NT2/D1 (cell line): ENCODE measurements at regions not wholly inside any gene's neighbourhood (a gene's known extent, or its start where the extent isn't known, plus 50 kb on each side); places are given as distances from the start of the nearest gene placed in this dataset.

ENCODE experiments used
- DNase-seq: peaks from one replicate; pipeline ENCODE4 v3.0.0-alpha.2; 2011; ENCODE audit warnings: low read depth, low spot score
- H3K27me3 ChIP-seq: 2 replicates; pipeline ENCODE4 v1.6.0; 2011; ENCODE audit warnings: mild to moderate bottlenecking; ENCODE audit not compliant: insufficient read length, insufficient read depth
- H3K36me3 ChIP-seq: 2 replicates; pipeline ENCODE4 v1.6.1; 2011; ENCODE audit warnings: mild to moderate bottlenecking, low read length, mixed read lengths; ENCODE audit not compliant: insufficient read depth, insufficient read length
- H3K4me1 ChIP-seq: 2 replicates; pipeline ENCODE4 v1.5.1; 2011; ENCODE audit not compliant: insufficient read depth, insufficient read length
- H3K4me3 ChIP-seq: 2 replicates; pipeline ENCODE4 v1.5.1; 2011; ENCODE audit warnings: low read depth; ENCODE audit not compliant: insufficient read length
- H3K9ac ChIP-seq: 2 replicates; pipeline ENCODE4 v1.6.0; 2011; ENCODE audit warnings: low read depth; ENCODE audit not compliant: insufficient read length
- H3K9me3 ChIP-seq: 2 replicates; pipeline ENCODE4 v1.5.1; 2011; ENCODE audit warnings: mild to moderate bottlenecking, low read length; ENCODE audit not compliant: insufficient read depth
- SUZ12 ChIP-seq: IDR thresholded peaks from 2 replicates; pipeline ENCODE4 v1.6.1; 2011; ENCODE audit not compliant: insufficient read length, insufficient read depth; ENCODE audit errors: extremely low read depth
- YY1 ChIP-seq: IDR thresholded peaks from 2 replicates; pipeline ENCODE4 v1.6.1; 2011; ENCODE audit not compliant: insufficient read length, insufficient read depth
- ZNF274 ChIP-seq: IDR thresholded peaks from 2 replicates; pipeline ENCODE4 v1.6.1; 2011; ENCODE audit warnings: mild to moderate bottlenecking, low read depth, low read length

- Histone ChIP-seq H3K36me3 (no peaks in the 10 kb centered on the region), H3K27me3 (no peaks in the 10 kb centered on the region), H3K9me3 (no peaks in the 10 kb centered on the region), H3K4me1 (no peaks in the 10 kb centered on the region), H3K9ac (no peak overlapping the region), H3K4me3 (no peak overlapping the region)
- no peak for DNase-seq
- TF ChIP-seq YY1 (no peak), SUZ12 (no peak), ZNF274 (no peak)
Observed at GRCh38 chr6:24004659-24005058, 121.4 kb upstream of the NRSN1 start.

GRCh38 chr6:24006254-24006653 is 119.8 kb upstream of the NRSN1 start:
- Histone ChIP-seq H3K4me3 (no peak overlapping the region), H3K27me3 (no peaks in the 10 kb centered on the region), H3K4me1 (no peaks in the 10 kb centered on the region), H3K9ac (no peak overlapping the region), H3K9me3 (no peaks in the 10 kb centered on the region), H3K36me3 (no peaks in the 10 kb centered on the region)
- no peak for TF ChIP-seq SUZ12
- no peak for TF ChIP-seq ZNF274
- no peak for DNase-seq

- TF ChIP-seq YY1 = no peak
- no peak for TF ChIP-seq ZNF274
- TF ChIP-seq SUZ12 = no peak
- DNase-seq = no peak
Observed at GRCh38 chr6:24009319-24009718, 116.7 kb upstream of the NRSN1 start.

DNA sequence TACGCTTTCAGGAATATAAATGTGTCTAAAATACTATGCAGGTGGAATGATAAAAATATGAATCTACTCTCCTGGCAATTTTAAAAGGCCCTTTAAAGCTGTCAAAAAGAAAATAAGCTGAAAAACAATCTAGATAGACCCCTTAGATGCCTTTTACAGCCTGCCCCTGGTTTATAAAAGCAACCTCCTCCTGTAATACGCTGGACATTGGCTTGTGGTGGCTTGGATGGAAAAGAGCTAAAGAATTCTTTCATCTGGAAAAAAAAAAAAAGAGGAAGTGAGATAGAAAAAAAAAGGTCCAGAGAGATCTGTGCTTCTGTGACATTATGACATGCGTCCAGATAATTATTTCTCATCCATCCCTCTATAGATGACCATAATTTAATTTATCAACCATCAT is 115.9 kb upstream of the NRSN1 start:
- Histone ChIP-seq H3K4me1 (no peaks in the 10 kb centered on the region), H3K9ac (no peak overlapping the region), H3K27me3 (no peaks in the 10 kb centered on the region), H3K4me3 (no peak overlapping the region), H3K9me3 (no peaks in the 10 kb centered on the region), H3K36me3 (no peaks in the 10 kb centered on the region)
- no peak for DNase-seq
- TF ChIP-seq YY1 (no peak), ZNF274 (no peak), SUZ12 (no peak)

More at GRCh38 chr6:24009319-24009718, 116.7 kb upstream of the NRSN1 start:
- H3K9ac ChIP-seq = no peak overlapping the region
- no peaks in the 10 kb centered on the region for H3K4me1 ChIP-seq
- no peaks in the 10 kb centered on the region for H3K36me3 ChIP-seq
- H3K9me3 ChIP-seq = no peaks in the 10 kb centered on the region
- no peak overlapping the region for H3K4me3 ChIP-seq
- no peaks in the 10 kb centered on the region for H3K27me3 ChIP-seq

GRCh38 chr6:24016286-24016685 is 109.7 kb upstream of the NRSN1 start:
- no peak for DNase-seq
- no peaks in the 10 kb centered on the region for H3K4me1 ChIP-seq
- H3K27me3 ChIP-seq = no peaks in the 10 kb centered on the region
- no peak overlapping the region for H3K9ac ChIP-seq
- TF ChIP-seq YY1 = no peak
- TF ChIP-seq SUZ12 = no peak
- no peak for TF ChIP-seq ZNF274
- H3K36me3 ChIP-seq = no peaks in the 10 kb centered on the region
- H3K4me3 ChIP-seq = no peak overlapping the region
- H3K9me3 ChIP-seq = no peaks in the 10 kb centered on the region

- TF ChIP-seq YY1 (no peak), ZNF274 (no peak), SUZ12 (no peak)
- H3K4me1 ChIP-seq = no peaks in the 10 kb centered on the region
- H3K27me3 ChIP-seq = no peaks in the 10 kb centered on the region
- no peak overlapping the region for H3K4me3 ChIP-seq
- no peaks in the 10 kb centered on the region for H3K36me3 ChIP-seq
- H3K9ac ChIP-seq = no peak overlapping the region
- no peaks in the 10 kb centered on the region for H3K9me3 ChIP-seq
- DNase-seq = no peak
Observed at GRCh38 chr6:24016857-24017256, 109.2 kb upstream of the NRSN1 start.

GRCh38 chr6:24019393-24019792 is 106.6 kb upstream of the NRSN1 start:
- no peak for DNase-seq
- no peaks in the 10 kb centered on the region for H3K27me3 ChIP-seq
- no peaks in the 10 kb centered on the region for H3K4me1 ChIP-seq
- no peaks in the 10 kb centered on the region for H3K9me3 ChIP-seq
- no peak overlapping the region for H3K9ac ChIP-seq
- no peak for TF ChIP-seq ZNF274
- TF ChIP-seq YY1 = no peak
- H3K36me3 ChIP-seq = no peaks in the 10 kb centered on the region
- H3K4me3 ChIP-seq = no peak overlapping the region

DNA sequence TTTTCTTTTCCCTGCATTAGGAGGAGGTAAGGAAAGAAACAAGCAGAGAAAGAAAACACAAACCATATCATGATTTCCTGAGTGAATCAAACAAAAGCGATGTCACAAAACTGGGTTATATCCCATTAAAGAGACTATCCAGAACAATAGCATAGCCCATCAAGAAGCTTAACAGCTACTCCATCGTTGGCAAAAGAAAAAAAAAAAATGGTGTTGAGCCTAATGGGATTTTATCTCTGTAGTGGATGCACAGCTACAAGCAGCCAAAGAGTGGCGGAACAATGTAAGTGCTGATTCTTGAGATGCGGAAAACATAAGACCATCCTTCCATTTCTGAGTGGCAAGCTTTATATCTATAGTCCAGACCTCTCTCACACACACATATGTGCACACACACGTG is 106.2 kb upstream of the NRSN1 start:
- DNase-seq = no peak
- Histone ChIP-seq H3K36me3 (no peaks in the 10 kb centered on the region), H3K4me3 (no peak overlapping the region), H3K9me3 (no peaks in the 10 kb centered on the region), H3K27me3 (no peaks in the 10 kb centered on the region), H3K9ac (no peak overlapping the region), H3K4me1 (no peaks in the 10 kb centered on the region)
- TF ChIP-seq SUZ12 (no peak), YY1 (no peak), ZNF274 (no peak)
